Stomach smooth muscle (tissue), 2 donors: ENCODE measurements at regions not wholly inside any gene's neighbourhood (a gene's known extent, or its start where the extent isn't known, plus 50 kb on each side); places are given as distances from the start of the nearest gene placed in this dataset.

Experiments used
- H3K27ac ChIP-seq: one replicate; pipeline ENCODE4 v1.7.0; 2013; ENCODE audit warnings: mild to moderate bottlenecking, low read length, inconsistent platforms
- H3K27me3 ChIP-seq, 2 donors: one replicate each; pipeline ENCODE4 v1.7.0; 2013; ENCODE audit warnings: low read length in 2 of 2; ENCODE audit not compliant: insufficient read depth in 2 of 2, control insufficient read depth in 1 of 2
- H3K36me3 ChIP-seq, 2 donors: one replicate each; pipeline ENCODE4 v1.7.0; 2013; ENCODE audit warnings: low read length in 2 of 2; ENCODE audit not compliant: control insufficient read depth in 2 of 2, insufficient read depth in 2 of 2
- H3K4me1 ChIP-seq: one replicate; pipeline ENCODE4 v1.7.0; 2013; ENCODE audit warnings: low read length; ENCODE audit not compliant: control insufficient read depth, insufficient read depth
- H3K4me3 ChIP-seq, 2 donors: one replicate each; pipeline ENCODE4 v1.7.0; 2013; ENCODE audit warnings: low read length in 2 of 2
- H3K9ac ChIP-seq, 2 donors: one replicate each; pipeline ENCODE4 v1.7.0; 2013; ENCODE audit warnings: low read length in 2 of 2, mild to moderate bottlenecking in 1 of 2
- H3K9me3 ChIP-seq, 2 donors: one replicate each; pipeline ENCODE4 v1.7.0; 2013; ENCODE audit warnings: low read length in 2 of 2; ENCODE audit not compliant: control insufficient read depth in 2 of 2
- donor health status: healthy.
- donor health status: Pancreatic carcinoma.

- H3K27me3 ChIP-seq: no peaks in the 10 kb centered on the region
- no peak overlapping the region for H3K9ac ChIP-seq
- no peaks in the 10 kb centered on the region for H3K4me1 ChIP-seq
- no peaks in the 10 kb centered on the region for H3K36me3 ChIP-seq
- H3K4me3 ChIP-seq: peak overlapping the region; percentile 59
- H3K27ac ChIP-seq: no peak overlapping the region
- H3K9me3 ChIP-seq: no peaks in the 10 kb centered on the region
Observed at GRCh38 chr6:122323361-122323760, 76.1 kb upstream of the HSF2 start.

DNA sequence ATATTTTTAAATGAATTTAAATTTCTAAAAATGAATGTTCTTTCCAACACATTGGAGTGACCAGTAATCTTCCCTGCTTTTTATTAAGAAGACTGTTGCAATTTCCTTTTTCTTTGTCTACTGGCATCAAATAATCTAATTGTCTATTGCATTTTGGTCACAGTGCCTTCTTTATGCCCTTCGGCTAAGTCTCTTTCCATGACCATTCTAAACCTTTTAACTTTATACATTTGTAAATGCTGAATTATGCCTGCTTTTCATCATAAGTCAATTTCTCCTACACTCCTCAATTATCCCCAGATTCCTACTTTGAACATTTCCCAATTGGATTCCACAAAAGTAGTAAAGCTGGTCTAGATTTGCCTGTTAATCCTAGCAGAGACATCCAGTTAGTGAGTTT is 69.1 kb upstream of the HSF2 start:
- Histone ChIP-seq H3K36me3 (no peaks in the 10 kb centered on the region), H3K27me3 (no peaks in the 10 kb centered on the region), H3K9me3 (no peaks in the 10 kb centered on the region)

DNA sequence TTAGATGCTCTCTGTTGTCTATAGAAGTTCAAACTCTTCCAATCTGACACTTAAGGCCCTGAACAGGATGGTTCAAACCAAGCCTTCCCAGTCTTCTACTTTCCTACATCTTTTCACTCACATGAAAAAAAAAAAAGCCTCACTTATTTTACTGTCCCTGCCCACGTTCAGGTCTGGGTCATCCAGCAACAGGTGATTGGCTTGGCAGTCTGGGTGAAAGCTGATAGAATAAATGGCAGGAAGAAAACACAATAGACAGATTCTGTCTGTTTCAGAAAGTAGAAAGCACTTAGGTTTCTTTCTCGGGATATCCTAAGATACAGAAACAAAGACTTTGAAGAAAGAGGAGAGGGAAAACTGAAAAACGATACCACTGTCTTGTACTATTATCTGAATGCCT is 61.8 kb upstream of the HSF2 start:
- Histone ChIP-seq H3K9ac (no peak overlapping the region), H3K4me3 (no peak overlapping the region), H3K27me3 (no peaks in the 10 kb centered on the region)

More for the DNA sequence above, 69.1 kb upstream of the HSF2 start:
- H3K4me3 ChIP-seq: no peak overlapping the region
- H3K9ac ChIP-seq: no peak overlapping the region
- no peak overlapping the region for H3K27ac ChIP-seq
- H3K4me1 ChIP-seq: no peaks in the 10 kb centered on the region

DNA sequence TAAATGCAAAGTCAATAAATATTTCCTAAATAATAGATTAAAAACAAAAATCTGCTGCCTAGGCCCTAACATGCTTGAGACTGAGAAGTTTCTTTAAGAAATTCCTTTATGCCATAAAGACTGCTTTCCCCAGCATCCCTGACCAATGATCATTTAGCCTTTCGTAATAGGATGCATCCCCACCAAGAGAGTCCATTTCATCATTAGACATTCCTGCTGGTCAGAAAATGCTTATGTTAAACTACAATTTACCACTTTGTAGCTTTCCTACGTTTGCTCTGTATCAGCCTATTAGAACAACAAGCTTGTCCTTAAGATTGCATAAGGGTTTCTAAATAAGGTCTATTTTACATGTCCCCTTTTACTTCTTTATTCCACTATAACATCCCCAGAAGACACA is 59.8 kb upstream of the HSF2 start:
- no peak overlapping the region for H3K4me3 ChIP-seq
- H3K27ac ChIP-seq: no peak overlapping the region
- no peaks in the 10 kb centered on the region for H3K4me1 ChIP-seq
- no peaks in the 10 kb centered on the region for H3K36me3 ChIP-seq
- no peak overlapping the region for H3K9ac ChIP-seq
- no peaks in the 10 kb centered on the region for H3K9me3 ChIP-seq
- H3K27me3 ChIP-seq: no peaks in the 10 kb centered on the region

More for the DNA sequence above, 61.8 kb upstream of the HSF2 start:
- Histone ChIP-seq H3K36me3 (no peaks in the 10 kb centered on the region), H3K27ac (no peak overlapping the region), H3K9me3 (no peaks in the 10 kb centered on the region), H3K4me1 (no peaks in the 10 kb centered on the region)

DNA sequence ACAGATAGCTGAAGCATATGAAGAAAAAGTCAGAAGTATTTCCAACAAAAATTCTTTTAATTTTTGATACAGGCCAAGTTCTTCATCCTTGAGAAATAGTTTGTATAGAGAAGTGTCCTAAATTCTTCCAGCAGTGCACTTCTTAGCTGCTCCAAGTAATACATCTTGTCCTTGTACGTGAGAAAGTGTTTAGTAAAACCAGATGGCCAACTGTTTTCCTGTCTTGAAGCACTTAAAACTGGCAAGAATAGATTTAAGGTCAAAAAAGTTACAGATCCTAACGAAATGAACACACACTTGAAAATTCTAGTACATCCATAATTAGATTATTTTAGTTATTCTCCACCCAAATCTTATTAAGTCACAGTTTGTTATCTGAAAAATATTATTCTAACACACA is 52.2 kb upstream of the HSF2 start:
- no peaks in the 10 kb centered on the region for H3K36me3 ChIP-seq
- H3K27ac ChIP-seq: no peak overlapping the region
- no peaks in the 10 kb centered on the region for H3K9me3 ChIP-seq

GRCh38 chr6:122347751-122348150 is 51.7 kb upstream of the HSF2 start:
- H3K9me3 ChIP-seq: no peaks in the 10 kb centered on the region
- no peak overlapping the region for H3K27ac ChIP-seq
- H3K4me3 ChIP-seq: no peak overlapping the region
- no peaks in the 10 kb centered on the region for H3K36me3 ChIP-seq
- no peaks in the 10 kb centered on the region for H3K4me1 ChIP-seq
- no peaks in the 10 kb centered on the region for H3K27me3 ChIP-seq
- H3K9ac ChIP-seq: no peak overlapping the region

More for the DNA sequence above, 52.2 kb upstream of the HSF2 start:
- H3K9ac ChIP-seq: no peak overlapping the region
- no peak overlapping the region for H3K4me3 ChIP-seq
- H3K27me3 ChIP-seq: no peaks in the 10 kb centered on the region
- no peaks in the 10 kb centered on the region for H3K4me1 ChIP-seq
